Activated naive CD4-positive, alpha-beta T cell treated with anti-CD3 and anti-CD28 coated beads, Interleukin-2, amount 50 U/mL, for 16 hours (primary cell): ENCODE measurements at regions not wholly inside any gene's neighbourhood (a gene's known extent, or its start where the extent isn't known, plus 50 kb on each side); places are given as distances from the start of the nearest gene placed in this dataset.

Experiments
- DNase-seq: peaks from one replicate; pipeline ENCODE4 v3.0.0-alpha.2; 2020

- no peak for DNase-seq
Observed at GRCh38 chr16:79767421-79768275, 167.1 kb upstream of the MAF start.

GRCh38 chr16:79765901-79766394 lies 165.4 kb upstream of the MAF start:
- DNase-seq, result no peak

- no peak for DNase-seq
Observed at GRCh38 chr16:79765431-79765830, 164.9 kb upstream of the MAF start.

- no peak for DNase-seq
Observed at GRCh38 chr16:79764415-79765110, 164.0 kb upstream of the MAF start.

- DNase-seq, result no peak
Observed at GRCh38 chr16:79762217-79762616, 161.7 kb upstream of the MAF start.

GRCh38 chr16:79758615-79759346 lies 158.2 kb upstream of the MAF start:
- DNase-seq, result no peak

- DNase-seq, result no peak
Observed at GRCh38 chr16:79757968-79758367, 157.4 kb upstream of the MAF start.

GRCh38 chr16:79757163-79757562 lies 156.6 kb upstream of the MAF start:
- DNase-seq, result no peak

GRCh38 chr16:79756571-79756970 lies 156.0 kb upstream of the MAF start:
- no peak for DNase-seq

GRCh38 chr16:79754501-79754900 lies 154.0 kb upstream of the MAF start:
- no peak for DNase-seq

GRCh38 chr16:79754081-79754480 lies 153.5 kb upstream of the MAF start:
- DNase-seq, result no peak

GRCh38 chr16:79753286-79753685 lies 152.7 kb upstream of the MAF start:
- DNase-seq, result no peak

GRCh38 chr16:79752396-79752795 lies 151.9 kb upstream of the MAF start:
- no peak for DNase-seq

- DNase-seq, result no peak
Observed at GRCh38 chr16:79751471-79752184, 151.1 kb upstream of the MAF start.

- DNase-seq, result no peak
Observed at GRCh38 chr16:79750311-79750710, 149.8 kb upstream of the MAF start.

- no peak for DNase-seq
Observed at GRCh38 chr16:79748629-79749028, 148.1 kb upstream of the MAF start.

- no peak for DNase-seq
Observed at GRCh38 chr16:79747688-79748087, 147.2 kb upstream of the MAF start.

GRCh38 chr16:79740252-79740651 lies 139.7 kb upstream of the MAF start:
- DNase-seq, result no peak

GRCh38 chr16:79735271-79735670 lies 134.7 kb upstream of the MAF start:
- DNase-seq, result no peak

- no peak for DNase-seq
Observed at GRCh38 chr16:79734721-79735120, 134.2 kb upstream of the MAF start.

GRCh38 chr16:79728923-79729240 lies 128.3 kb upstream of the MAF start:
- DNase-seq, result no peak

GRCh38 chr16:79728048-79728922 lies 127.7 kb upstream of the MAF start:
- no peak for DNase-seq
